ENCODE measurements at regions not wholly inside any gene's neighbourhood (a gene's known extent, or its start where the extent isn't known, plus 50 kb on each side); places are given as distances from the start of the nearest gene placed in this dataset.

GRCh38 chr5:113817683-113818082 lies 304.2 kb downstream of the YTHDC2 start (continued):
- TF ChIP-seq KLF13 (tag; IDR thresholded peaks at IDR 0.05; ENCODE audit: borderline replicate concordance, low read depth) = no peak

GRCh38 chr5:113823696-113824095 lies 310.2 kb downstream of the YTHDC2 start:
- Histone ChIP-seq H2AFZ (ENCODE audit: low read depth, low read length) (no peak overlapping the region), H3K9me1 (ENCODE audit: control insufficient read depth, insufficient read depth, low read length) (no peaks in the 10 kb centered on the region), H3K4me3 (no peak overlapping the region), H3K4me2 (ENCODE audit: insufficient read depth, low read length) (no peak overlapping the region), H4K20me1 (replicated peaks; ENCODE audit: control insufficient read depth, insufficient read depth, low read length) (no peaks in the 10 kb centered on the region), H3K9ac (ENCODE audit: insufficient read depth in 1 of 2, low read depth in 2 of 2, low read length in 2 of 2) (no peak overlapping the region), H3K79me2 (ENCODE audit: control insufficient read depth, insufficient read depth, low read length) (no peaks in the 10 kb centered on the region), H3K27ac (ENCODE audit: extremely low read depth, low read depth, low read length) (no peak overlapping the region), H3K9me3 (replicated peaks; ENCODE audit: control insufficient read depth, insufficient read depth, low read depth, low read length) (no peaks in the 10 kb centered on the region), H3K4me1 (replicated peaks in 1 of 2; ENCODE audit: control insufficient read depth in 2 of 2, insufficient read depth in 2 of 2, low read length in 2 of 2) (no peaks in the 10 kb centered on the region), H3K27me3 (ENCODE audit: control insufficient read depth in 2 of 2, insufficient read depth in 2 of 2, low read length in 2 of 2) (no peaks in the 10 kb centered on the region), H3K36me3 (ENCODE audit: control insufficient read depth, insufficient read depth, low read length) (no peaks in the 10 kb centered on the region)
- CTCF ChIA-PET (ENCODE audit: low intra/inter-chr PET ratio) = no interaction called here
- intact Hi-C loops (cut with micrococcal nuclease) (no loop called here), in situ Hi-C loops (cut with MboI) (no loop called here)
- WGBS (ENCODE audit: insufficient coverage, low coverage, missing lambda C conversion rate) = 0% methylated on average over 3 of the region's 3 CpGs
- POLR2A ChIA-PET = interaction anchor here (1.2 kb wide), 1 partner anchor 23 kb away, joined by 3 read pairs; no protein-coding TSS in a partner anchor
- no peak for DNase-seq (ENCODE audit: extremely low read depth in 1 of 4, low spot score in 3 of 4)
- BruUV-seq (replicated peaks) = no TSS peak
- TF ChIP-seq ZNF76 (CRISPR knock-in tag; IDR thresholded peaks at IDR 0.05; ENCODE audit: borderline replicate concordance) = no peak
- no peak for TF ChIP-seq PURB (CRISPR knock-in tag; IDR thresholded peaks at IDR 0.05; ENCODE audit: low read depth)
- no peak for TF ChIP-seq PYGO2 (tag; IDR thresholded peaks at IDR 0.05)
- TF ChIP-seq HNRNPH1 (optimal IDR thresholded peaks at IDR 0.05; ENCODE audit: low read depth, low read length) = no peak
- TF ChIP-seq ZC3H4 (CRISPR knock-in tag; IDR thresholded peaks at IDR 0.05; ENCODE audit: borderline replicate concordance) = no peak
- TF ChIP-seq, protein P1, sequence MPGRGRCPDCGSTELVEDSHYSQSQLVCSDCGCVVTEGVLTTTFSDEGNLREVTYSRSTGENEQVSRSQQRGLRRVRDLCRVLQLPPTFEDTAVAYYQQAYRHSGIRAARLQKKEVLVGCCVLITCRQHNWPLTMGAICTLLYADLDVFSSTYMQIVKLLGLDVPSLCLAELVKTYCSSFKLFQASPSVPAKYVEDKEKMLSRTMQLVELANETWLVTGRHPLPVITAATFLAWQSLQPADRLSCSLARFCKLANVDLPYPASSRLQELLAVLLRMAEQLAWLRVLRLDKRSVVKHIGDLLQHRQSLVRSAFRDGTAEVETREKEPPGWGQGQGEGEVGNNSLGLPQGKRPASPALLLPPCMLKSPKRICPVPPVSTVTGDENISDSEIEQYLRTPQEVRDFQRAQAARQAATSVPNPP (IDR thresholded peaks at IDR 0.05; ENCODE audit: borderline replicate concordance, insufficient read depth, insufficient read length) = no peak
- TF ChIP-seq, protein P2, sequence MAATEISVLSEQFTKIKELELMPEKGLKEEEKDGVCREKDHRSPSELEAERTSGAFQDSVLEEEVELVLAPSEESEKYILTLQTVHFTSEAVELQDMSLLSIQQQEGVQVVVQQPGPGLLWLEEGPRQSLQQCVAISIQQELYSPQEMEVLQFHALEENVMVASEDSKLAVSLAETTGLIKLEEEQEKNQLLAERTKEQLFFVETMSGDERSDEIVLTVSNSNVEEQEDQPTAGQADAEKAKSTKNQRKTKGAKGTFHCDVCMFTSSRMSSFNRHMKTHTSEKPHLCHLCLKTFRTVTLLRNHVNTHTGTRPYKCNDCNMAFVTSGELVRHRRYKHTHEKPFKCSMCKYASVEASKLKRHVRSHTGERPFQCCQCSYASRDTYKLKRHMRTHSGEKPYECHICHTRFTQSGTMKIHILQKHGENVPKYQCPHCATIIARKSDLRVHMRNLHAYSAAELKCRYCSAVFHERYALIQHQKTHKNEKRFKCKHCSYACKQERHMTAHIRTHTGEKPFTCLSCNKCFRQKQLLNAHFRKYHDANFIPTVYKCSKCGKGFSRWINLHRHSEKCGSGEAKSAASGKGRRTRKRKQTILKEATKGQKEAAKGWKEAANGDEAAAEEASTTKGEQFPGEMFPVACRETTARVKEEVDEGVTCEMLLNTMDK (IDR thresholded peaks at IDR 0.05; ENCODE audit: borderline replicate concordance, insufficient read depth, low read depth, low read length, poor library complexity, severe bottlenecking) = no peak
- TF ChIP-seq ETV6 (IDR thresholded peaks at IDR 0.05; ENCODE audit: borderline replicate concordance in 1 of 2, low read depth in 2 of 2, low read length in 1 of 2) = no peak
- no peak for TF ChIP-seq ETV6 (CRISPR knock-in tag; IDR thresholded peaks at IDR 0.05; ENCODE audit: borderline replicate concordance)
- no peak for TF ChIP-seq FOXK2 (conservative IDR thresholded peaks at IDR 0.05 in 1 of 2, IDR thresholded peaks at IDR 0.05 in 1 of 2; ENCODE audit: low read depth in 2 of 2)
- TF ChIP-seq ZNF324 (CRISPR knock-in tag; IDR thresholded peaks at IDR 0.05) = no peak
- TF ChIP-seq MEF2D (tag; conservative IDR thresholded peaks at IDR 0.05; ENCODE audit: low read depth) = no peak
- TF ChIP-seq SMARCE1 (IDR thresholded peaks at IDR 0.05) = no peak
- TF ChIP-seq, protein P3, sequence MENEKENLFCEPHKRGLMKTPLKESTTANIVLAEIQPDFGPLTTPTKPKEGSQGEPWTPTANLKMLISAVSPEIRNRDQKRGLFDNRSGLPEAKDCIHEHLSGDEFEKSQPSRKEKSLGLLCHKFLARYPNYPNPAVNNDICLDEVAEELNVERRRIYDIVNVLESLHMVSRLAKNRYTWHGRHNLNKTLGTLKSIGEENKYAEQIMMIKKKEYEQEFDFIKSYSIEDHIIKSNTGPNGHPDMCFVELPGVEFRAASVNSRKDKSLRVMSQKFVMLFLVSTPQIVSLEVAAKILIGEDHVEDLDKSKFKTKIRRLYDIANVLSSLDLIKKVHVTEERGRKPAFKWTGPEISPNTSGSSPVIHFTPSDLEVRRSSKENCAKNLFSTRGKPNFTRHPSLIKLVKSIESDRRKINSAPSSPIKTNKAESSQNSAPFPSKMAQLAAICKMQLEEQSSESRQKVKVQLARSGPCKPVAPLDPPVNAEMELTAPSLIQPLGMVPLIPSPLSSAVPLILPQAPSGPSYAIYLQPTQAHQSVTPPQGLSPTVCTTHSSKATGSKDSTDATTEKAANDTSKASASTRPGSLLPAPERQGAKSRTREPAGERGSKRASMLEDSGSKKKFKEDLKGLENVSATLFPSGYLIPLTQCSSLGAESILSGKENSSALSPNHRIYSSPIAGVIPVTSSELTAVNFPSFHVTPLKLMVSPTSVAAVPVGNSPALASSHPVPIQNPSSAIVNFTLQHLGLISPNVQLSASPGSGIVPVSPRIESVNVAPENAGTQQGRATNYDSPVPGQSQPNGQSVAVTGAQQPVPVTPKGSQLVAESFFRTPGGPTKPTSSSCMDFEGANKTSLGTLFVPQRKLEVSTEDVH (IDR thresholded peaks at IDR 0.05; ENCODE audit: low read depth, partially characterized antibody) = no peak
- no peak for TF ChIP-seq HSF4 (CRISPR knock-in tag; IDR thresholded peaks at IDR 0.05; ENCODE audit: borderline replicate concordance)
- no peak for FAIRE-seq
- ATAC-seq = no peak
